ENCODE measurements at regions not wholly inside any gene's neighbourhood (a gene's known extent, or its start where the extent isn't known, plus 50 kb on each side); places are given as distances from the start of the nearest gene placed in this dataset.

- TF ChIP-seq CTCF (IDR thresholded peaks at IDR 0.05; ENCODE audit: low read depth, low read length), result no peak
- no peak for DNase-seq (ENCODE audit: low read depth in 2 of 2)
- H3K4me3 ChIP-seq (replicated peaks in 1 of 2; ENCODE audit: low read depth in 2 of 2, low read length in 2 of 2), result no peak overlapping the region
Observed at GRCh38 chrX:69415698-69416097, 88.4 kb upstream of the NALF2 start.

GRCh38 chrX:69412661-69413060 lies 91.5 kb upstream of the NALF2 start:
- H3K4me3 ChIP-seq (replicated peaks in 1 of 2; ENCODE audit: low read depth in 2 of 2, low read length in 2 of 2), result no peak overlapping the region
- DNase-seq (ENCODE audit: low read depth in 2 of 2), result no peak
- TF ChIP-seq CTCF (IDR thresholded peaks at IDR 0.05; ENCODE audit: low read depth, low read length), result no peak

GRCh38 chrX:69398881-69399280 lies 105.2 kb upstream of the NALF2 start:
- TF ChIP-seq CTCF (IDR thresholded peaks at IDR 0.05; ENCODE audit: low read depth, low read length), result no peak
- DNase-seq (ENCODE audit: low read depth in 2 of 2), result no peak
- H3K4me3 ChIP-seq (replicated peaks in 1 of 2; ENCODE audit: low read depth in 2 of 2, low read length in 2 of 2), result no peak overlapping the region

GRCh38 chrX:69396916-69397315 lies 107.2 kb upstream of the NALF2 start:
- no peak overlapping the region for H3K4me3 ChIP-seq (replicated peaks in 1 of 2; ENCODE audit: low read depth in 2 of 2, low read length in 2 of 2)
- DNase-seq (ENCODE audit: low read depth in 2 of 2), result no peak
- no peak for TF ChIP-seq CTCF (IDR thresholded peaks at IDR 0.05; ENCODE audit: low read depth, low read length)

GRCh38 chrX:69395306-69395705 lies 108.8 kb upstream of the NALF2 start:
- no peak overlapping the region for H3K4me3 ChIP-seq (replicated peaks in 1 of 2; ENCODE audit: low read depth in 2 of 2, low read length in 2 of 2)
- no peak for DNase-seq (ENCODE audit: low read depth in 2 of 2)
- no peak for TF ChIP-seq CTCF (IDR thresholded peaks at IDR 0.05; ENCODE audit: low read depth, low read length)

- no peak for DNase-seq (ENCODE audit: low read depth in 2 of 2)
- no peak overlapping the region for H3K4me3 ChIP-seq (replicated peaks in 1 of 2; ENCODE audit: low read depth in 2 of 2, low read length in 2 of 2)
- TF ChIP-seq CTCF (IDR thresholded peaks at IDR 0.05; ENCODE audit: low read depth, low read length), result no peak
Observed at GRCh38 chrX:69389101-69389501, 115.0 kb upstream of the NALF2 start.

- no peak overlapping the region for H3K4me3 ChIP-seq (replicated peaks in 1 of 2; ENCODE audit: low read depth in 2 of 2, low read length in 2 of 2)
- TF ChIP-seq CTCF (IDR thresholded peaks at IDR 0.05; ENCODE audit: low read depth, low read length), result no peak
- DNase-seq (ENCODE audit: low read depth in 2 of 2), result no peak
Observed at GRCh38 chrX:69388526-69388925, 115.6 kb upstream of the NALF2 start.
